NCI-H446 treated with DMSO at 0.1 percent for 48 hours (cell line): ENCODE measurements at regions not wholly inside any gene's neighbourhood (a gene's known extent, or its start where the extent isn't known, plus 50 kb on each side); places are given as distances from the start of the nearest gene placed in this dataset.
"Not testable (repeated sequence)": the region's sequence is repeated elsewhere in the genome, so short reads cannot be mapped to it uniquely, and the experiment has no call there.

Source experiments
- DNase-seq: peaks from one replicate; lab custom pipeline; 2025; lab: John Stamatoyannopoulos, UW

- DNase-seq, result no peak
Measured at GRCh38 chr4:125750399-125750798, 435.6 kb downstream of the FAT4 start.

- no peak for DNase-seq
Measured at GRCh38 chr4:125750828-125751466, 436.2 kb downstream of the FAT4 start.

GRCh38 chr4:125758438-125758837, 443.7 kb downstream of the FAT4 start:
- DNase-seq, result no peak

- no peak for DNase-seq
Measured at GRCh38 chr4:125760201-125760819, 445.6 kb downstream of the FAT4 start.

- no peak for DNase-seq
Measured at GRCh38 chr4:125760956-125761355, 446.2 kb downstream of the FAT4 start.

GRCh38 chr4:125762537-125762936, 447.8 kb downstream of the FAT4 start:
- no peak for DNase-seq

- no peak for DNase-seq
Measured at GRCh38 chr4:125765941-125766340, 451.2 kb downstream of the FAT4 start.

- DNase-seq, result no peak
Measured at GRCh38 chr4:125770814-125771398, 456.2 kb downstream of the FAT4 start.

- no peak for DNase-seq
Measured at GRCh38 chr4:125772680-125773079, 457.9 kb downstream of the FAT4 start.

- DNase-seq, result no peak
Measured at GRCh38 chr4:125773502-125773901, 458.7 kb downstream of the FAT4 start.

GRCh38 chr4:125773931-125774330, 459.2 kb downstream of the FAT4 start:
- no peak for DNase-seq

GRCh38 chr4:125776146-125776545, 461.4 kb downstream of the FAT4 start:
- DNase-seq, result no peak

GRCh38 chr4:125780164-125780563, 465.4 kb downstream of the FAT4 start:
- no peak for DNase-seq

GRCh38 chr4:125780747-125781146, 466.0 kb downstream of the FAT4 start:
- DNase-seq, result no peak

- DNase-seq, result peak; percentile 70
Measured at GRCh38 chr4:125781651-125782050, 466.9 kb downstream of the FAT4 start.

- DNase-seq, result no peak
Measured at GRCh38 chr4:125784741-125785140, 470.0 kb downstream of the FAT4 start.

GRCh38 chr4:125787707-125788106, 473.0 kb downstream of the FAT4 start:
- DNase-seq, result no peak

GRCh38 chr4:125789023-125789422, 474.3 kb downstream of the FAT4 start:
- no peak for DNase-seq

GRCh38 chr4:125791896-125792295, 477.1 kb downstream of the FAT4 start:
- DNase-seq, result no peak

GRCh38 chr4:125794989-125795388, 480.2 kb downstream of the FAT4 start:
- DNase-seq, result no peak

- DNase-seq, result peak; percentile 79
Measured at GRCh38 chr4:125796138-125796537, 481.4 kb downstream of the FAT4 start.

GRCh38 chr4:125797621-125798020, 482.9 kb downstream of the FAT4 start:
- DNase-seq, result not testable (repeated sequence)

- DNase-seq, result no peak
Measured at GRCh38 chr4:125801373-125801772, 486.6 kb downstream of the FAT4 start.

GRCh38 chr4:125801924-125802323, 487.2 kb downstream of the FAT4 start:
- DNase-seq, result no peak
